ENCODE measurements at regions not wholly inside any gene's neighbourhood (a gene's known extent, or its start where the extent isn't known, plus 50 kb on each side); places are given as distances from the start of the nearest gene placed in this dataset.

DNA sequence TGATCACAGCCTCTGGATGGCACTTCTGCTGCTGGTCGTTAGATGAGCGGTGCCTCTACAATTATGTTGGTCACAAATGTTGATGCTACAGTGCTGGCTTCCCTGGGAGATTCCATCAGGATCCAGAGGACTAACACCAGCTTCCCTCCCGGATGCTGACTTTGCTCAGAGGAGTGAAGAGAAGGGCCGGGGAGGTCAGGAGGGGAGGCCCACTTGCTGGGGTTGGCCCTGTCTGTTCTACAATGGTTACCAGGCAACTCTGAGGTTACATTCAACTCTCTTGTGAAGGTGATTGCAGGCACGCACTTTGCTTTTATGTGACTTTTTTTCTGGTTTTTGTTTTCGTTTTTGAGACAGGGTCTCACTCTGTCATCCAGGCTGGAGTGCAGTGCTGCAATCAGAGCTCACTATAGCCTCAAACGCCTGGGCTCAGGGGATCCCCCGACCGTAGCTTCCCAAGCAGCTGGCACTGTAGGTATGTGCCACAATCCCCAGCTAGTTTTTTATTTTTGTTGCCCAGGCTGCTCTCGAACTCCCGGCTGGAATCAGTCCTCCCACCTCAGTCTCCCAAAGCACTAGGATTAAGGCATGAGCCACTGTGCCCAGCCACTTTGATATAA is 112.5 kb downstream of the ADSS2 start:
- TF ChIP-seq YY1 (IDR thresholded peaks at IDR 0.05; ENCODE audit: insufficient read depth, insufficient read length): no peak
- TF ChIP-seq SUZ12 (IDR thresholded peaks at IDR 0.05; ENCODE audit: extremely low read depth, insufficient read depth, insufficient read length): no peak
- TF ChIP-seq ZNF274 (IDR thresholded peaks at IDR 0.05; ENCODE audit: low read depth, low read length): no peak
- Histone ChIP-seq H3K9ac (ENCODE audit: insufficient read length, low read depth) (no peak overlapping the region), H3K4me3 (ENCODE audit: insufficient read length, low read depth) (no peak overlapping the region), H3K27me3 (ENCODE audit: insufficient read depth, insufficient read length) (no peaks in the 10 kb centered on the region), H3K9me3 (ENCODE audit: insufficient read depth, low read length) (no peaks in the 10 kb centered on the region), H3K4me1 (ENCODE audit: insufficient read depth, insufficient read length) (peaks cover 6% of the 10 kb centered on the region), H3K36me3 (ENCODE audit: insufficient read depth, insufficient read length, low read length) (no peaks in the 10 kb centered on the region)
- DNase-seq (ENCODE audit: low read depth, low spot score): no peak

DNA sequence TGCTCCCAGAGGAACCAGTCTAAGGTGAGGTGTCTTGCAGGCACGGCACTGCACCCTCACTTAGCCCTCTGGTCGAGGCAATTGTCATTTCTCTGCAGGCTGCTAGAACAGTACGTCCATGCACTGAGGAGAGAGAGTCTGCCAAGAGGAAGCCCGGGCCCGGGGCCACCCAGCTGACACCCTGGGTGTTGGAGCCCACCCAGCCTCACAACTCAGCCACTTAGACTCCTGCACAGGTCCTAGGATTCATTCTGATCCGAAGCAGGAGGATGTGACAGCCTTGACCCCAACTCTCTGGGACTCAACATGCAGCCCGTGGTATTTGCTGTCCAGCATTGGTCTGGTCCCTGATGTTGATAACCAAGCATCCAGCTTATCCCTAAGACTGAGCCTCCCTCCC is 111.9 kb downstream of the ADSS2 start:
- H3K36me3 ChIP-seq (ENCODE audit: insufficient read depth, insufficient read length, low read length): no peaks in the 10 kb centered on the region
- DNase-seq (ENCODE audit: low read depth, low spot score): no peak
- H3K4me3 ChIP-seq (ENCODE audit: insufficient read length, low read depth): no peak overlapping the region
- TF ChIP-seq SUZ12 (IDR thresholded peaks at IDR 0.05; ENCODE audit: extremely low read depth, insufficient read depth, insufficient read length) (no peak), YY1 (IDR thresholded peaks at IDR 0.05; ENCODE audit: insufficient read depth, insufficient read length) (no peak)
- no peak overlapping the region for H3K9ac ChIP-seq (ENCODE audit: insufficient read length, low read depth)
- H3K9me3 ChIP-seq (ENCODE audit: insufficient read depth, low read length): no peaks in the 10 kb centered on the region
- peaks cover 6% of the 10 kb centered on the region for H3K4me1 ChIP-seq (ENCODE audit: insufficient read depth, insufficient read length)
- no peaks in the 10 kb centered on the region for H3K27me3 ChIP-seq (ENCODE audit: insufficient read depth, insufficient read length)

DNA sequence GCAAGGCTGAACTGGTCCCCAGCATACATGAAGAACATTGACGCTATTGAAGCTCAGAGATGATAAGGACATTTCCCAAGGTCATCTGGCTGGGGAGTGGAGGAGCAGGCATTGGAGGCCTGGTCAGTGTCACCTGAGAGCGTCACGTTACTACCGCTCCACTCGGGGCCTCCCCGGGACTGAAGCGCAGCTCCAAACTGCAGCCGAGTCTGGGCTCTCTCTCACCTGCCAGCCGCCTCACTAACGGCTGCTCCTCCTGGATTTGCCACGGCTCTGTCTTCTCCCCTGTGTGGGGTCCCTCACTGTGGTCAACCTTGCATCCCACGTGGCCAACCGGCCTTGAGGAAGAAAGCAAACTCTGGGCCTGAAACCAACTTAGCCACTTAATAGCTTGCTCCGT is 111.3 kb downstream of the ADSS2 start:
- H3K27me3 ChIP-seq (ENCODE audit: insufficient read depth, insufficient read length): no peaks in the 10 kb centered on the region
- H3K36me3 ChIP-seq (ENCODE audit: insufficient read depth, insufficient read length, low read length): no peaks in the 10 kb centered on the region
- DNase-seq (ENCODE audit: low read depth, low spot score): no peak
- peak overlapping the region; percentile 34 for H3K9ac ChIP-seq (ENCODE audit: insufficient read length, low read depth)
- no peaks in the 10 kb centered on the region for H3K9me3 ChIP-seq (ENCODE audit: insufficient read depth, low read length)
- no peak overlapping the region for H3K4me3 ChIP-seq (ENCODE audit: insufficient read length, low read depth)
- peaks cover 6% of the 10 kb centered on the region for H3K4me1 ChIP-seq (ENCODE audit: insufficient read depth, insufficient read length)
- TF ChIP-seq YY1 (IDR thresholded peaks at IDR 0.05; ENCODE audit: insufficient read depth, insufficient read length) (no peak), SUZ12 (IDR thresholded peaks at IDR 0.05; ENCODE audit: extremely low read depth, insufficient read depth, insufficient read length) (no peak)

DNA sequence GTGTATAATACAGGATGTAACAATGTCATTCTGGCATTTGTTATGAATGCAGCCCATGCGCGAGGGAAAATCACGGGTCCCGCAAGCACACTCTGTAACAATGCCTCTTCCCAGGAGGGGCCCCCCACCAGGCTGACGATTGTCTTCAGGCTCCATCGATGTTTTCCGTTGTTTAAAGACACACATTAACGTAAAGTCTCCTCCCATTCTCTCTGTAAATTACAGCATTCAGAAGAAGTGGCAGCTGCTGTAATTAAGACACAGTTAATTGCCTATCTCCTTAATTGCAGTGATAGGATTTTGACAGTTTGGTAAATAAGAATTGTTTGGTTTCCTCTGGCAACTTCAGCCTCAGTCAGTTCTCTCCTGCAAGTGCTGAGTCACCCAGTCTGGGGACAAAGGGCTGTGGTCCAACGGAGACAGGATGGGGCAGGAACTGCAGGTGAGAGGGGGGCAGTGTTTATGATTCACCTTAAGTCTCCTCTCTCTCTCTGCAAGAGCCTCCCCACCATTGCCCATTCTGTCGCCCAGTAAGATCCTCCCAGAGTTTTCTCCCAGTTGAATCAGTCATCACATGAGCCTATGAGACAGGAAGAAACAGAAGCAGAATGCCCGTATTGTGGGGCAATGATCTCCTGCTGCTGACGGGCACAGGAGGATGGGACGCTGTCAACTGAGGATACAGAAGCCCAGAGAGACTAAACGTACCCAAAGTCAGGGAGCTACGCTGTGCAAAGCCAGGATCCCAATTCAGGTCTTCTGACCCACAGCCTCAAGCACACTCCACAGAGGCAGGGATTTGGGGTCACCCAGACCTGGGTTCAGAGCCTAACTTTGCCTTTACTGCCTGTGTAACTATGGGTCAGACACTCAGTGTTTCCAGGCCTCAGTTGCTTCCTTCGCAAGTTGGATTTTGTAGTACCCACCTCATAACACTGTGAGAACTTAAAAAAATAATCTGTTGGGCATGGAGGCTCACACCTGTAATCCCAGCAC is 110.0 kb downstream of the ADSS2 start:
- TF ChIP-seq SUZ12 (IDR thresholded peaks at IDR 0.05; ENCODE audit: extremely low read depth, insufficient read depth, insufficient read length): no peak
- TF ChIP-seq ZNF274 (IDR thresholded peaks at IDR 0.05; ENCODE audit: low read depth, low read length): no peak
- no peak for TF ChIP-seq YY1 (IDR thresholded peaks at IDR 0.05; ENCODE audit: insufficient read depth, insufficient read length)
- DNase-seq (ENCODE audit: low read depth, low spot score): peak; percentile 85
- peaks cover 3% of the 10 kb centered on the region for H3K4me1 ChIP-seq (ENCODE audit: insufficient read depth, insufficient read length)
- no peaks in the 10 kb centered on the region for H3K36me3 ChIP-seq (ENCODE audit: insufficient read depth, insufficient read length, low read length)
- peak overlapping the region; percentile 23 for H3K9ac ChIP-seq (ENCODE audit: insufficient read length, low read depth)
- H3K9me3 ChIP-seq (ENCODE audit: insufficient read depth, low read length): no peaks in the 10 kb centered on the region
- H3K27me3 ChIP-seq (ENCODE audit: insufficient read depth, insufficient read length): no peaks in the 10 kb centered on the region
- no peak overlapping the region for H3K4me3 ChIP-seq (ENCODE audit: insufficient read length, low read depth)

DNA sequence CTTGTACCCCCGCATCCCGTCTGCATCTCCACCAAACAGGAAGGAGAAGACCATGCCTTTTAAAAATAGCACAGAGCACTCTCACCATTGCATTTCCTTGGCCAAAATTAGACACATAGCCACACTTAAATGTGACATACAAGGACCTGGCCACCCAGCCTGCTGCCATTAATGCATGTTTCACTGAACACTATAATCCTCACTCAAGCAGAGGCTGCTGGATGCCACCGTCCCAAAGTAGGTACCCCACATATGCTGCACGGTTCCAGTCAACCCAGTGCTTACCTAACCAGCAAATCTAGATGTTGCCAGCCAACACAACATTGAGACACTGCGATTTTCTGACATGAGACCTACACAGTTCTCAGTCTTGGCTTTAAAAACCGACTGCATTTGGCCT is 107.7 kb downstream of the ADSS2 start:
- TF ChIP-seq SUZ12 (IDR thresholded peaks at IDR 0.05; ENCODE audit: extremely low read depth, insufficient read depth, insufficient read length): no peak
- TF ChIP-seq YY1 (IDR thresholded peaks at IDR 0.05; ENCODE audit: insufficient read depth, insufficient read length): no peak
- TF ChIP-seq ZNF274 (IDR thresholded peaks at IDR 0.05; ENCODE audit: low read depth, low read length): no peak
- DNase-seq (ENCODE audit: low read depth, low spot score): no peak
- peaks cover 3% of the 10 kb centered on the region for H3K4me1 ChIP-seq (ENCODE audit: insufficient read depth, insufficient read length)
- no peaks in the 10 kb centered on the region for H3K36me3 ChIP-seq (ENCODE audit: insufficient read depth, insufficient read length, low read length)
- no peak overlapping the region for H3K4me3 ChIP-seq (ENCODE audit: insufficient read length, low read depth)
- no peaks in the 10 kb centered on the region for H3K27me3 ChIP-seq (ENCODE audit: insufficient read depth, insufficient read length)
- H3K9me3 ChIP-seq (ENCODE audit: insufficient read depth, low read length): no peaks in the 10 kb centered on the region; the same call in 1 of the 2 replicates
- no peak overlapping the region for H3K9ac ChIP-seq (ENCODE audit: insufficient read length, low read depth)

DNA sequence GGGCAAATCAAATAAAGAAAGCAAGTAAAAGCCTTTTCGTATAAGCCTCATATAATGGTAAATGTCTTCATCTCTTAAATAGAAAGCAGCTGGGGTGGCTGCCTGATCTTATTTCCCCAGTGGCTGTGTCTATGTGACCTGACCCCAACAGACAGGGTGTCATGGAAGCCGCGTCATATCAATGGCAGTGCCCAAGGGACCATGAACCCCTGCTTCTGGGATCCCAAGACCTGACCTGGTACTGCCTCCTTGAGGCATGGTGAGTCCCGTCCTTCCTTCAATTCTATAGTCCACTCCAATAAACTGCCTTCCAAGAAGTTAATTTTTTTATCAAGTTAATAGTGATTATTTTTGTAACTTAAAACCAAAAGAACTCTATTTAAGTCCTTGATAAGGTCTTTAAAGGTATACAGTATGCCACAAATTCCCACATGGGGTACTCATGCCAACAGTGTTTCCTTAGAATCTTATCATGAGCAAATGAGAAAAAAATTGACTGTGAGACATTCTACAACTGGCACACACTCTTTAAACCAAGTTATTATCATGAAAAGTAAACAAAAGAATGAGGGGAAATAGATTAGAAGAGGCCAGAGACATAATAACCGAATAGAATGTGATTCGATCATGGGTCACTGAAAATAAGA is 104.6 kb downstream of the ADSS2 start:
- TF ChIP-seq ZNF274 (IDR thresholded peaks at IDR 0.05; ENCODE audit: low read depth, low read length) (no peak), YY1 (IDR thresholded peaks at IDR 0.05; ENCODE audit: insufficient read depth, insufficient read length) (no peak), SUZ12 (IDR thresholded peaks at IDR 0.05; ENCODE audit: extremely low read depth, insufficient read depth, insufficient read length) (no peak)
- no peak overlapping the region for H3K4me3 ChIP-seq (ENCODE audit: insufficient read length, low read depth)

DNA sequence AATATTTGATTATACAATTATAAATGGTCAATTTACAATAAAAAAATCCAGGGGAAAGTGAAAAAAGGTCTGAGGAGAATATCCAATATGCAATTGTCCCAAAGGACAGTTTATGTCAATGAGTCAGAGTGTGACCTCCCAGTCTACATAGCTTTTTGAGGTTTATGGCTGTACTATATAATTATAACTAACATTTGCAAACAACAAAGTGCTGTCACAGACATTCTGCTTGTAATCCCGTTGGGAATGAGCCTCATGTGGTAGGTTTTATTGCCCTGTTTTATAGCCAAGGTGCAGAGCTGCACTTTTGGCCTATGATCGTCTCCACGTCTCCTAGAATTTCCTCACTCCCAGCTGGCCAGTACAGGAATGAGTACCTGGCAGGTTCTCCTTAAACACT is 103.8 kb downstream of the ADSS2 start:
- H3K9me3 ChIP-seq (ENCODE audit: insufficient read depth, low read length): no peaks in the 10 kb centered on the region; the same call in 1 of the 2 replicates
- H3K4me1 ChIP-seq (ENCODE audit: insufficient read depth, insufficient read length): peaks cover 6% of the 10 kb centered on the region
- no peaks in the 10 kb centered on the region for H3K36me3 ChIP-seq (ENCODE audit: insufficient read depth, insufficient read length, low read length)
- H3K9ac ChIP-seq (ENCODE audit: insufficient read length, low read depth): no peak overlapping the region
- no peak overlapping the region for H3K4me3 ChIP-seq (ENCODE audit: insufficient read length, low read depth)
- no peak for TF ChIP-seq YY1 (IDR thresholded peaks at IDR 0.05; ENCODE audit: insufficient read depth, insufficient read length)
- TF ChIP-seq SUZ12 (IDR thresholded peaks at IDR 0.05; ENCODE audit: extremely low read depth, insufficient read depth, insufficient read length): no peak
- no peak for TF ChIP-seq ZNF274 (IDR thresholded peaks at IDR 0.05; ENCODE audit: low read depth, low read length)
- DNase-seq (ENCODE audit: low read depth, low spot score): no peak
- H3K27me3 ChIP-seq (ENCODE audit: insufficient read depth, insufficient read length): no peaks in the 10 kb centered on the region

More for the DNA sequence above, 104.6 kb downstream of the ADSS2 start:
- no peaks in the 10 kb centered on the region for H3K27me3 ChIP-seq (ENCODE audit: insufficient read depth, insufficient read length)
- peaks cover under 1% of the 10 kb centered on the region for H3K4me1 ChIP-seq (ENCODE audit: insufficient read depth, insufficient read length)
- H3K9ac ChIP-seq (ENCODE audit: insufficient read length, low read depth): no peak overlapping the region
- H3K9me3 ChIP-seq (ENCODE audit: insufficient read depth, low read length): no peaks in the 10 kb centered on the region; the same call in 1 of the 2 replicates
- H3K36me3 ChIP-seq (ENCODE audit: insufficient read depth, insufficient read length, low read length): no peaks in the 10 kb centered on the region
- no peak for DNase-seq (ENCODE audit: low read depth, low spot score)

Data from NT2/D1 (cell line).